IPS-15b (cell line): ENCODE measurements at regions not wholly inside any gene's neighbourhood (a gene's known extent, or its start where the extent isn't known, plus 50 kb on each side); places are given as distances from the start of the nearest gene placed in this dataset.

Source experiments
- H3K27me3 ChIP-seq: one replicate; pipeline ENCODE4 v1.6.1; 2013; ENCODE audit warnings: low read length; ENCODE audit not compliant: control insufficient read depth, insufficient read depth
- H3K36me3 ChIP-seq: one replicate; pipeline ENCODE4 v1.6.1; 2013; ENCODE audit warnings: low read length; ENCODE audit not compliant: control insufficient read depth, insufficient read depth
- H3K4me1 ChIP-seq: one replicate; pipeline ENCODE4 v1.6.1; 2013; ENCODE audit warnings: mild to moderate bottlenecking, low read length; ENCODE audit not compliant: control insufficient read depth, insufficient read depth
- H3K4me3 ChIP-seq: one replicate; pipeline ENCODE4 v1.5.1; 2013; ENCODE audit warnings: low read depth, low read length
- H3K9ac ChIP-seq: one replicate; pipeline ENCODE4 v1.6.1; 2013; ENCODE audit warnings: low read depth, mild to moderate bottlenecking, low read length
- H3K9me3 ChIP-seq: one replicate; pipeline ENCODE4 v1.6.1; 2013; ENCODE audit warnings: mild to moderate bottlenecking, low read length; ENCODE audit not compliant: control insufficient read depth, insufficient read depth

DNA sequence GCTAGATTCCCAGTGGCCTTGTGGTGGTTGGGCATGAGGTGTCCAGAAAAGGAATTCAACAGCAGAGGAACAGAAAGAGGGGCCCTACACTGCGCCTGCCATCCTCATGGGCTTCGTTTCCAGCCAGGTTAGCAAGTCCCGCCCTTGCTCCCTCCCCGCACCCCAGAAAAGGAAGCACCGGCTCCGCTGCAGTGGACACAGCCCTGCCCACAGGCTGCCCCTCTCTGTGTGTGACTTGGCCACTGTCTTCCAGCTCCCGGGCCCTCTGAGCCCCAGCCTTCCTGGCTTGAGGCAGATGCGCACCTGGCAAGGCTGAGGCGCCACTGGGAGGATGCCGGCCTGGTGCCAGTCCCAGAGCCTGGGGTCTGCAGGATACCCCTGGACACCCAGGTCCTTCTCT lies 305.0 kb upstream of the IRX4 start:
- no peaks in the 10 kb centered on the region for H3K27me3 ChIP-seq
- H3K36me3 ChIP-seq: no peaks in the 10 kb centered on the region
- no peak overlapping the region for H3K4me3 ChIP-seq

DNA sequence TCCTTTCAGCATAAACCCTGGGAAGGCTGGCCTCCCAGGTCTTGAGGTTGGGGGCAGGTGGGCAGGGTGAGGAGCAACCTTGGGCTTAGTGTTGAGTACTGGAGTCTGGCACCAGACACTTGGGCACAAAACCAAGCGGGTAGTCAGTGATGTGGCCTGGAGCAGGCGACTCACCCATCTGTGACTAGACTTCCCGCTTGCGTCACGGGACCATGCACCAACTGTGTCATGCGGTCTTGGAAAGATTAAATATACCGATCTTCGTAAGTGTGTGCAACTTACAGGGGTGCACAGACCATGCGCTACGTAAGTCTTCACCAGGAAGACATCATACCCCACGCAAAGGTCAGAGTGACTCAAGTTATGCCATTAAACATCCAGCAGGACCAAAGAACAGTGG lies 304.4 kb upstream of the IRX4 start:
- Histone ChIP-seq H3K9ac (no peak overlapping the region), H3K9me3 (no peaks in the 10 kb centered on the region), H3K4me1 (no peaks in the 10 kb centered on the region), H3K4me3 (no peak overlapping the region), H3K36me3 (no peaks in the 10 kb centered on the region), H3K27me3 (no peaks in the 10 kb centered on the region)

More for the DNA sequence above, 305.0 kb upstream of the IRX4 start:
- Histone ChIP-seq H3K9me3 (no peaks in the 10 kb centered on the region), H3K4me1 (no peaks in the 10 kb centered on the region), H3K9ac (no peak overlapping the region)

DNA sequence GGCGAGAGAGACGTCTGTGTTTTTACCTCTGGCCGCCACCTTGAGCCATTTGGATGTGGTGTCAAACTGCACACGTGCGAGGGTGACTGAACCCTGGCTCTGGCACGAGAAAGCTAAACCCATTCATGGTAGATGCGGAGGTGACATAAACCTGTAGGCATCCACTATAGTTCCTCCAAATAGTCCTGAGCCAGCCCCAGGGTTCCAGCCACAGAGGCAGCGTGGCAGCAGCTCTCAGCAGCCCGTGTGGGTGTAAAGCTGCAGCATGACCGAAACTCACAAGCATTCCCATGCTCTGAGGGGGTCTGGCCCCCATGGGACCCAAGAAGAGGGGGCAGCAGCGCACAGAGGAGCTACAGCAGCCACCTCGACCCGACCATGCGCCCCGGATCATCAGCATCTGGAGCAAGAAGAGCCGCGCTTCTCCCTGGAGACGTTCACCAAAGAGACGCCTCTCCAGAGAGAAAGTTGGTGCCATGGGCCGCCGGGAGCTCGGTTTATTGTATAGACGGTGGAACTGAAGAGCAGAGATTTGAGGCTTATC lies 303.8 kb upstream of the IRX4 start:
- H3K4me1 ChIP-seq: no peaks in the 10 kb centered on the region
- H3K9ac ChIP-seq: no peak overlapping the region
- H3K9me3 ChIP-seq: no peaks in the 10 kb centered on the region
- no peaks in the 10 kb centered on the region for H3K36me3 ChIP-seq
- no peak overlapping the region for H3K4me3 ChIP-seq
- H3K27me3 ChIP-seq: no peaks in the 10 kb centered on the region

DNA sequence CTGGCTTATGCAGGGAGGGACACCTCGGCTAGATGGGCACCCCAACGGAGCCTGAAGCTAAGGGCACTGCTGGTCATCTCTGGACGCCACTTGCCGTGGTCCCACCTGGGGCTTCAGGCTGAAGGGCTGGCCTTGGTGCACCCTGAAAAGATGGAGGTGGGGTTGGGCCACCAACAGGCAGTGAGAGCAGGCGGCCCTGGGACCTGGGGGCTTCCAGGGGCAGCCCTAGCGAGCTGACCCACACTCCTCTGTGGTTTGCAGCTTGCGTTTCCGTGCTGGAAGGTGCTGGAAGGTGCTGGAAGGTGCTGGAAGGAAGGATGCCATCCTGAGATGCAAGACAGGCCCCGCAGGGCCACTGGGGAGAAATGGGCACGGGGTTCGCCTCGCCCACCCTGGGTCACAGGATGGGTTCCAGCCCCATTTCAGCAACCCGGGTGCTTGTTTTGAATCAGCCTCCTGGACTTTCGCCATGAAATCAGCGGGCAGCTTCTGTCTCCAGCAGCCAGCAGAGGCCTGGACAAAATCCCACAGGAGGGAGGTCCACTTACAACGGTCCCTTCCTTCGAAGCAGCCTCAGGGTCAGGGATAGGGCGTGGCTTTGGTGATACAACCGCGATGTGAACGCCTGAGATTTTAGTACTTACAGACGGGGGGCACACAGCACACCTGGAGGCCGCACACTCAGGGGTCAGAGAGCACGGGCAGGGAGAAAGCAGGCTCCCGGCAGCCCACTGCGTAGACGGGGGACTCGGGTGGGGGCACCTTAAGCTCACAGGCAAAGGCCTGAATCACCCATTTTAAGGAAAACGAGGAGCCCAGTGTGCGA lies 303.1 kb upstream of the IRX4 start:
- Histone ChIP-seq H3K4me3 (no peak overlapping the region), H3K9ac (no peak overlapping the region), H3K36me3 (no peaks in the 10 kb centered on the region), H3K4me1 (no peaks in the 10 kb centered on the region), H3K9me3 (no peaks in the 10 kb centered on the region), H3K27me3 (no peaks in the 10 kb centered on the region)

DNA sequence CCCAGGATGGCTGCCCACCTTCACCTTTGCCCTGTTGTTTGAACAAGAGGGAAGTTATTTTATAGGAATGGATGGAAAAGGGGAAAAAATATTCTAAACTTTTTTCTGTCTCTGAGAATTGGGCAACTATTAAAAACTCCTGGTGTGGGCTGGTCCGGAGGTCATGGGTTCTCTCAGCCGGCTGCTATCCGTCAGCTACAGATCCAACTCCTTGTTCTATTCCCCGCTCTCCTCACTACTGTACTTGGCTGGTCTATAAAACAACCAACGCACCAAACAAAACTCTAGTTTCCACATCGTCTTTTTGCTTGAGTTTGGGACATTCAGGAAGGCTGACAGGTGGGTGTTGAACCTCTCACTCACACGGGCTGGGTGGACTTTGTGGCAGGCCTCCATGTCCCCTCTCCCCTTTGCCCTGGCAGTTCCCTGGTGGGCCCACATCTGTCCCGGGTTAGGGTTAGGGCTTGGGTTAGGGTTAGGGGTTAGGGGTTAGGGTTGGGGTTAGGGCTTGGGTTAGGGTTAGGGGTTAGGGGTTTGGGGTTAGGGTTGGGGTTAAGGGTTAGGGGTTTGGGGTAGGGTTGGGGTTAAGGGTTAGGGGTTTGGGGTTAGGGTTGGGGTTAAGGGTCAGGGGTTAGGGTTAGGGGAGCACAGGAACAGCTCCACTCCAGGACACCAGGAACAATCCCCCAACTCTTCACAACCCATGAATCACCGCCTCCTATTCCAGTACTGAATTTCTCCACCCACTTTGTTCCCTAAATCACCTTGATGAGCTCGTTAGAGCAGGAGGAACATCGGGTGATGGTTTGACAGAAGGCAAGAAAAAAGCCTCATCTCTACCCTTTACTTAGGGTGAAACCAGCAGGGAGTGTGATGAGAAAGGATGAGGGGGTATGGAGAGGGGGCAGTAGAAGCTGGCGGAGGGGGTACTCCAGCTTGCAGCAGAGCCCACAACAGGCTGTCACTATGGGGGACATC lies 302.1 kb upstream of the IRX4 start:
- H3K9ac ChIP-seq: no peak overlapping the region
- no peaks in the 10 kb centered on the region for H3K9me3 ChIP-seq
- H3K27me3 ChIP-seq: no peaks in the 10 kb centered on the region
- H3K4me3 ChIP-seq: no peak overlapping the region
- H3K36me3 ChIP-seq: no peaks in the 10 kb centered on the region
- no peaks in the 10 kb centered on the region for H3K4me1 ChIP-seq

DNA sequence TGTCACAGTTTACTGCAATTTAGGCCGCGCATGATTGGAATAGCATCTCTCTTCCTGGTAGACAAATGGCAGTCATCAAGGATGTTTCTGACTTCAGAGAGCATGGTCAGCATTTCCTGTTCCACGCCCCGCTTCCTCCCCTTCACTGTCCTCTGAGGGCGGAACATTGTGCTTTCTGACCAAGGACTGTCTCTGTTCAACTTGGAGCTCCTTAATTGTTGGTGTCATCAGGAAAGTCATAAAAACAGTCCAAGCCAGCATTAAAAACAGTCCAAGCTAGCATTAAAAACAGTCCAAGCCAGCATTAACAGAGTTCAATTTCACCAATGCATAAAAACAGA lies 301.3 kb upstream of the IRX4 start:
- no peaks in the 10 kb centered on the region for H3K27me3 ChIP-seq
- H3K36me3 ChIP-seq: no peaks in the 10 kb centered on the region
- H3K9ac ChIP-seq: no peak overlapping the region
- H3K9me3 ChIP-seq: no peaks in the 10 kb centered on the region
- no peak overlapping the region for H3K4me3 ChIP-seq
- H3K4me1 ChIP-seq: no peaks in the 10 kb centered on the region

DNA sequence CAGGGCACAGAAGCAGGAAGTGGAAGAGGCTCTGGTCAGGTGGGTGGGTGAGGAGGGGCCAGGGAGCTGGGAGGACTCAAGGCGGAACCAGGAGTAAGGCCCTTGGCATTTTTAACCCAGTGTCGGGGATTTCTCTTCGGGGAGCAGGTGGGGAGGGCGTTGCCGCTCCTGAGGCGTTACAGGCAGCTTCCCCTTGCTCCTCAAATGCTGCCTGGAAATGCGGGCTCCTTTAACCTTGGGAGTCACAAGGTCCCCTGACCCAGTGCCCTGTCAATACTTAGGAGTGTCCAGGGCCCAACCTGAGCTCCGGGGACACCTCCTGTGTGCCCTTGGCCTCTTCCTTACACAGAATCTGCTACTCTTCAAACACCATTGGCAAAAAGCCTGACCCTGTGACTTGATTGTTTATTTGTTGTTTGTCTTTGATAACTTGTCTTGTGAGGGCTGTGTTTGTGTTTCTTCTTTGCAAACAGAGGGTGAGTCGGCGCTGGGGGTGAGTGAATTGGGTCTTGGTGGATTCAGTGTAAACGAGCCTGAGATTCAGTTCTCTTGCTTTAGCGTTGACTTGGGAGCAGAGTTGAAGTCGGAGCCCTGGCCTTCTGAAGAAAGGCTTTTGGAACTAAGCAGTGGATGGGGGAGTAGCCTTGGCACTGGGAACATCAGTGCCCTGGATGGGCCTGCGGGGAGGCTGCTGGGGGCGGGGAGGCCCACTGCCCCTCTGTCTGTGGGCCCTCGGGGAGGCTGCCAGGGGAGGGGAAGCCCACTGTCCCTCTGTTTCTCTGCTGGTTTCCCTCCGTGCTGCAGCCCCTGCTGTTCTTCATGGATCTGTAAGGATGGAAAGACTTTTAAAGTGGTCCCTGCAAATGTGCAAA lies 300.7 kb upstream of the IRX4 start:
- no peaks in the 10 kb centered on the region for H3K36me3 ChIP-seq
- no peaks in the 10 kb centered on the region for H3K4me1 ChIP-seq
- no peaks in the 10 kb centered on the region for H3K27me3 ChIP-seq
- no peaks in the 10 kb centered on the region for H3K9me3 ChIP-seq
- H3K4me3 ChIP-seq: no peak overlapping the region
- H3K9ac ChIP-seq: no peak overlapping the region

DNA sequence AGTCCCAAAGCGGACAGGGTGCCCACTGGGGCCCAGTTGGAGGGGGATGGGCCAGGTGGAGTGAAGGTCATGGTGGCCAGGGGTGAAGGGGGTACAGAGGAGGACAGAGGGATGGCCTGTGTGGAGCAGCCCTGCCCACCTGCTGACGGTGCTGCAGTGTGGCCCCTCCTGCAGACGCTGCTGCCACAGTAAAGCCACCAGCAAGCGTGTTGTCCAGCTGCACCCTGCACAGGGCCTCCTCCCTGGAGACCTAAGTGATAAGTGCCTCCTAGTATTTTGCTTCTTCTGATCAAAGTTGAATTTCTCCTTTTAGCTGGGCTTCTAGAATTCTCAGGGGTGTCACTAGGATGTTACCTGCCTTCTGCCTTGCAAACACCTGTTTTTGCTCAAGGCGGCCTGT lies 299.3 kb upstream of the IRX4 start:
- no peak overlapping the region for H3K4me3 ChIP-seq
- no peaks in the 10 kb centered on the region for H3K27me3 ChIP-seq
- H3K9me3 ChIP-seq: no peaks in the 10 kb centered on the region
- no peak overlapping the region for H3K9ac ChIP-seq
- no peaks in the 10 kb centered on the region for H3K4me1 ChIP-seq
- no peaks in the 10 kb centered on the region for H3K36me3 ChIP-seq

DNA sequence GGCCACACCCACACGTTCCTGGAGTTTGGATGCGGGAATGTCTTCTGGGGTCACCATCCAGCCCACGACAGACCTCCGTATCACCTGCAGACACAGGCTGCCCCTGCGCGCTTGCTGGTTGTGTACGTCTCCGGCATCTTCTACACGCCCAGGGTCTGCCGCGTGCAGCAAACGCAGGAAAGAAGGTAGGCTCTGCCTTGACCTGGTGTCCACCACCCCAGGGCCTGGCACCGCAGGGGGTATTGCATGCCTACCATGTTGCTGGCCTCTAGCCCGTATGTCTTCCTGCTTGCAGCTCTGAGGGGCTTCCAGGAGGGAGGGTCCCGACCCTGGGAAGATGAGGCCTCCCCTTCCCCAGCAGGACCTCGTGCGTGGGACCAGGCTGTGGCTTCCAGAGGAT lies 298.8 kb upstream of the IRX4 start:
- no peaks in the 10 kb centered on the region for H3K27me3 ChIP-seq
- H3K36me3 ChIP-seq: no peaks in the 10 kb centered on the region
- H3K4me1 ChIP-seq: no peaks in the 10 kb centered on the region
- no peak overlapping the region for H3K9ac ChIP-seq
- H3K4me3 ChIP-seq: no peak overlapping the region
- H3K9me3 ChIP-seq: no peaks in the 10 kb centered on the region

DNA sequence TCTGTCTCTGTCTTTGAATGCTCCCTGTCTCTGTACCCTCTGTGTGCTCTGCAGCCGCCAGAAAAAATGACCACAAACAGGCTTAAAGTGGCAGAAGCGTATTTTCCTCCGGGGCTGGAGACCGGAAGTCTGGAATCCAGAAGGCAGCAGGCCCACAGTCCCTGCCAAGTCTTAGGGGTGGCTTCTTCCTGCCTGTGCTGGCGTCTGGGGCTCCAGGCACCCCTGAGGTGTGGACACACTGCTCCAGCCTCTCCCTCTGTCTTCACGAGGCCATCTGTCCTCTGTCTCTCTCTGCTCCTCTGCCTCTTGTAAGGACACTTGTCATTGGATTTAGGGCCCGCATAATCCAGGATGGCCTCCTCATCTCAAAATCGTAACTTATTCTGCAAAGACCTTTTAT lies 298.4 kb upstream of the IRX4 start:
- no peaks in the 10 kb centered on the region for H3K4me1 ChIP-seq
- no peaks in the 10 kb centered on the region for H3K27me3 ChIP-seq
- H3K36me3 ChIP-seq: no peaks in the 10 kb centered on the region
- no peak overlapping the region for H3K9ac ChIP-seq
- no peak overlapping the region for H3K4me3 ChIP-seq
- H3K9me3 ChIP-seq: no peaks in the 10 kb centered on the region

DNA sequence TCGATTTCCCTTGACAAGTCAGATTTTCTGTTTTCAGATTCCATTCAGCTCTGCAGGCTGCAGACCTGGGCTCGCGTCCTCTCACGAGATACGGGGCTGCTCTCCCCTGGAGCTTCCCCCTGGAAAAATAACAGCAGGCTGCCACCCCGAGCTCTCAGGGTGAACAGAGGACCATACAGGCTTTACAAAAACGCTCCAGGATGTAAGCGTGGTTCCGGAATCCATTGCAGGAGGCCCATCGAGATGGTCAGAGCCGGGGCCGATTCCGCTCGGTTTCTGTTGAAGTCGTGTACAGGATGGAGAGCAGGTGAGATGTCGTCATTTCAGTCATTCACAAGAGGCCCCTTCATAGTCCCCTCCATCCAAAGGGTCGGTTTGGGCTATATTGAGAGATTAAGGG lies 297.7 kb upstream of the IRX4 start:
- H3K4me1 ChIP-seq: no peaks in the 10 kb centered on the region
- H3K36me3 ChIP-seq: no peaks in the 10 kb centered on the region
- H3K27me3 ChIP-seq: no peaks in the 10 kb centered on the region
- no peak overlapping the region for H3K9ac ChIP-seq
- H3K4me3 ChIP-seq: no peak overlapping the region
- no peaks in the 10 kb centered on the region for H3K9me3 ChIP-seq
